ENCODE measurements at regions not wholly inside any gene's neighbourhood (a gene's known extent, or its start where the extent isn't known, plus 50 kb on each side); places are given as distances from the start of the nearest gene placed in this dataset.

DNA sequence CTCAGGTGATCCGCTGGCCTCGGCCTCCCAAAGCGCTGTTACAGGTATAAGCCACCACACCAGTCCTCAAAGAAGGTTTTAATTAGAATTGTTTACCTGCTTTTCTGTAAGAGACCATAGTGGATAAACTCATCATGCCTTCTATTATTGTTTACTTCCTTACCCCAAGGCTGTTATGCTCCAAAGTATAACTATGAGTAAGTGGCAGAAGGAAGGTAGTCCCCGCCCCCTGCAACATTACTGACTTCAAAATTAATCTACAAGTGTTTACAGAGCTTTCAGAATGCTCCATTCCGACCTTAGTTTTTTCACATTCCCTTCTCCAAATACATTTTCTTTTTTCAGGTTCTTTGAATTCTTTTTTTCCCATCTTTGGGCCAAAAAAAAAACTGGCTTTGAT, 480.5 kb upstream of the NOX3 start:
- Mint-ChIP-seq H3K27me3 (no peaks in the 10 kb centered on the region), H3K4me3 (no peak overlapping the region), H3K27ac (no peak overlapping the region)

DNA sequence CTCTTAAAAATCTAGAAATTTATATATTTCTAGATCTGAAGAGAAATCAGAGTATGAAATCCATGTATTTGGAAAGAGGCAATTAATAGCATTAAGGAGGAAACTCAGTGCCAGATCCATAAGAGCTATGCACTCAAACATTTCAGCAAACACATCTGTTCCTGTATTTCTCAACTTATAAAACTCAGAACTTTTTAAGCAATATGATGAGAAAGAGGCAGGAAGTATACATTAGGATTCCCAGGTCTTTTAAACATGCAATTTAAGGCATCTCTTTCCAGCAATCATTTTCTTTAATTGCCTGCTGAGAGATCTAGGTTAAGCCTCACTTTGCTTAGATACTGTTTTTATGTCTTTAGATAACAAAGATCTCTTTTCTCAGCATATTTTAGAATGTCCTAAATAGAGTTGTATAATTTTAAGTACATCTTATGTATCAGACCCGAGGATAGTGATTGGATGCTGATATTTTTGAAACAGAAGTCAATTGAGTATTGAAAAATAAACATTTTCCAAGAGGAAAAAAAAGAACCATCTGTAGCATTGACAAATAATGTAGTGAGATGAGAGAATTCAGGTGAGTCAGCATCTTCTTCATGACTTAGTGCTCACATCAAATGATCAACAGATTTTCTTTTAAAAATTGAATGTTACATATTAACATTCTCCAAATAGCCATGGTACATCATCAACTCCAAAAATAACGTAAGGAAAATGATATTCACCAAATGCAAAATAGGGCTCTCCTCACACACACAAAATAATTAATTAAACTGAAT, 461.4 kb upstream of the NOX3 start:
- no peaks in the 10 kb centered on the region for H3K4me1 Mint-ChIP-seq
- no peak overlapping the region for H3K4me3 Mint-ChIP-seq
- DNase-seq: no peak
- no peaks in the 10 kb centered on the region for H3K27me3 Mint-ChIP-seq
- no peaks in the 10 kb centered on the region for H3K36me3 Mint-ChIP-seq
- no peak for ATAC-seq (replicated peaks)
- no peak overlapping the region for H3K27ac Mint-ChIP-seq
- peaks cover under 1 to 4% of the 10 kb centered on the region in 2 donors for H3K9me3 Mint-ChIP-seq

More for the DNA sequence above, 480.5 kb upstream of the NOX3 start:
- Mint-ChIP-seq H3K9me3 (peaks cover 0 to 5% of the 10 kb centered on the region in 2 donors), H3K4me1 (peaks cover 0 to 6% of the 10 kb centered on the region in 2 donors), H3K36me3 (no peaks in the 10 kb centered on the region)
- DNase-seq: no peak
- no peak for ATAC-seq (replicated peaks)

DNA sequence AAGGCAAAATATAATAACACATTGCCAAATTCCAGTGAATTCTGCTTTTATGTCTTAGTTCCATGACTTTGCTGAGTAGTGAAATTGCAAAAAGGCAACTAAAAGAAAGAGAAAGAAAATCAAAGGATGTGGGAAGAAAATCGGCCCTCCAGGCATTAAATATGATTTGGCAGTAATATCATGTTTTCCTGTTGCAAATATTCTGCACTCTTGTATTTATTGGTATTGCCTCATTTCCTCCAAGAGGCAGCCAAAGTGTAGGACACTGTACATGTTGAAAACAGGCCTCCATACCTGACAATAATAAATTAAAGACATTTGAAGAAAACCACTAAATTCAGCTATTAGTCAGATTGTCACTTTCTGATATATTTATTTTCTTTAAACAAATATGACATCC, 460.0 kb upstream of the NOX3 start:
- Mint-ChIP-seq H3K4me1 (no peaks in the 10 kb centered on the region), H3K27me3 (no peaks in the 10 kb centered on the region)

DNA sequence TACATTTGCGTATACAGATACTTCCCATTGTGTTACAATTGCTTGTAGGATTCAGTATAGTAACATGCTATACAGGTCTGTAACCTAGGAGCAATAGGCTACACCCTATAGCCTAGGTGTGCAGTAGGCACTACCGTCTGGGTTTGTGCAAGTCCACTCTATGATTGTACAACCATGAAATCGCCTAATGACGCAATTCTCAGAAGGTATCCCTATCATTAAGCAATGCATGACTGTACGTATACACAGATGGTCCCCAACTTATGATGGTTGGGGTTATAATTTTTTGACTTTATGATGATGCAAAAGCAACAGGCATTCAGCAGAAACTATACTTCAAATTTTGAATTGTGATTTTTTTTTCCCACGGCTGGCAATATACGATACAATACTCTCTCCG, 458.2 kb upstream of the NOX3 start:
- Mint-ChIP-seq H3K36me3 (peaks cover 10 to 14% of the 10 kb centered on the region in 2 donors), H3K27me3 (no peaks in the 10 kb centered on the region), H3K4me3 (no peak overlapping the region), H3K4me1 (no peaks in the 10 kb centered on the region), H3K27ac (no peak overlapping the region), H3K9me3 (peaks cover 7 to 14% of the 10 kb centered on the region in 2 donors)
- DNase-seq: no peak
- no peak for ATAC-seq (replicated peaks)

More for the DNA sequence above, 460.0 kb upstream of the NOX3 start:
- ATAC-seq (replicated peaks) (no peak), DNase-seq (no peak)
- peaks cover 2 to 6% of the 10 kb centered on the region in 2 donors for H3K9me3 Mint-ChIP-seq
- H3K27ac Mint-ChIP-seq: no peak overlapping the region
- H3K36me3 Mint-ChIP-seq: peaks cover 0 to 1% of the 10 kb centered on the region in 2 donors
- no peak overlapping the region for H3K4me3 Mint-ChIP-seq

DNA sequence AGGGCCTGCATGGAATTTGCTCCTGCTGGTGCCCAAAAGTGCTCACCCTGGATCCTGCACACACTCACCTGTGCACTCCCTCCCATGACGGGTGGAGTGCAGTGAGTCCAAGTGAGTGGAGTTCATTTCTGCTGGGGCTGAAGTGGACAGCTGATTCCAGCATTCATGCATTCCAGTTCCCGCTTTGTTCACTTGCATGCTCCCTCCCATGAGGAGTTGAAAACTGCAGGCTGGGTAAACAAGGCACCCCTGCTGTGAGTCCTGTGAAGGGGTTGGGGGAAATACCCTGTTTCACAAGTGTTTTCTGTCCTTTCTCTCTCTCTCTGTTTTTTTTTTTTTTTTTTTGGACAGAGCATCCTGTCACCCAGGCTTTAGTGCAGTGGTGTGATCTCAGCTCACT, 454.1 kb upstream of the NOX3 start:
- DNase-seq (no peak), ATAC-seq (replicated peaks) (no peak)
- Mint-ChIP-seq H3K4me3 (no peak overlapping the region), H3K9me3 (peaks cover 14 to 18% of the 10 kb centered on the region in 2 donors), H3K4me1 (no peaks in the 10 kb centered on the region), H3K27me3 (no peaks in the 10 kb centered on the region), H3K27ac (no peak overlapping the region), H3K36me3 (peaks cover 15 to 19% of the 10 kb centered on the region in 2 donors)

DNA sequence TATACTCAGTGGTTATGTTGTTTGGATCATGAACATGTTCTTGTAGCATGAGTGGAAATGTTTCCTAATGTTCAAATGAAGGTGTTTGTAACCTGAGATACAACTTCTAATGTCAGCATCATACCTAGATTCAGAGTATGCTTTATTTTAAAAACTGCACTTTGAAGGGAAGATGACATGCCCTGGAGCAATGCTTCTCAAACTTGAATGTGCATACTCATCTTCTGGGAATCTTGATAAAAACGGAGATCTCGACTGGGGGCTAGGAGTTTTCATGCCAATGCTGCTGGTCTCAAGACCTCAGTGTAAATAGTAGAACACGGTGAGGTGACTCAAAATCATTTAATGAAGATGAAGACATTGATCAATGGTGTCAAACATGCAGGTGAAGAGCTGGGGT, 440.0 kb upstream of the NOX3 start:
- DNase-seq (no peak), ATAC-seq (replicated peaks) (no peak)
- Mint-ChIP-seq H3K27me3 (no peaks in the 10 kb centered on the region), H3K27ac (no peak overlapping the region), H3K4me3 (no peak overlapping the region), H3K4me1 (no peaks in the 10 kb centered on the region), H3K36me3 (no peaks in the 10 kb centered on the region), H3K9me3 (peaks cover 0 to 4% of the 10 kb centered on the region in 2 donors)

DNA sequence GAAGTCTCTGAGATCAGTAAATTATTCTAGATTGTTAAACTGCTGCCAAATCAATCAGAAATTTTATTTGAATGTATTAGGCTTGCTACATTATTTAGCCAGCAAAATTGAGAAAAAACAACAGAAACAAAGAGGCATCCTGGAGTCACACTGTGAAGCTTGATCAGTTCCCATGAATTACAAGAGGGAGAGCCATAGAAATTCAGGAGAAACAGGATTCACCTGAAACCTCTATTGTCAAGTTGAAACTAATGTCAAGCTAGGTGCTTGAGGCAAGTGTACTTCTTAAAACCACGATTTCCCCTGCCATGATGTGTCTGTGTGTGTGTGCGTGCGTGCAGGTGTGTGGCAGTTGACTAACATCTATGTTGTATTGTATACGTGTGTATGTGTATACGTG, 439.1 kb upstream of the NOX3 start:
- H3K27ac Mint-ChIP-seq: no peak overlapping the region
- no peak overlapping the region for H3K4me3 Mint-ChIP-seq
- no peak for ATAC-seq (replicated peaks)
- no peaks in the 10 kb centered on the region for H3K36me3 Mint-ChIP-seq
- H3K4me1 Mint-ChIP-seq: no peaks in the 10 kb centered on the region
- peaks cover 0 to 4% of the 10 kb centered on the region in 2 donors for H3K9me3 Mint-ChIP-seq
- no peaks in the 10 kb centered on the region for H3K27me3 Mint-ChIP-seq
- DNase-seq: no peak

DNA sequence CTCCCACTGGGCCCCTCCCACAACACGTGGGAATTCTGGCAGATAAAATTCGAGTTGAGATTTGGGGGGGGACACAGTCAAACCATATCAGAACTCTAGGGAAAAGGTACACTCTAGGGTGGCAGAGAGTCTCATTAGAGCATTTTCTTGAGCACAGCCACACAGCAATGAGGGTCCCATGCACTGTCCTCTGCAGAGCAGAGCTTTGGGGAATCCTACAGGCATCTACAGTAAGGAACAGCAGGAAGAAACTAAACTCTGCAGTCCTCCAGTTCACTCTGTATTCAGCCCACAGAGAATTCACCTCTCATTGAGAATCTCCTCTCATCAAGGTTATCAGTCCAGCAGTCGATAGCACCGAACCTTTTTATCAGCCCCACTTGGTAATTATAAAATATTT, 438.6 kb upstream of the NOX3 start:
- DNase-seq: no peak
- Mint-ChIP-seq H3K9me3 (peaks cover 0 to 4% of the 10 kb centered on the region in 2 donors), H3K4me3 (no peak overlapping the region), H3K4me1 (no peaks in the 10 kb centered on the region), H3K27me3 (no peaks in the 10 kb centered on the region), H3K27ac (no peak overlapping the region), H3K36me3 (no peaks in the 10 kb centered on the region)
- ATAC-seq (replicated peaks): no peak

DNA sequence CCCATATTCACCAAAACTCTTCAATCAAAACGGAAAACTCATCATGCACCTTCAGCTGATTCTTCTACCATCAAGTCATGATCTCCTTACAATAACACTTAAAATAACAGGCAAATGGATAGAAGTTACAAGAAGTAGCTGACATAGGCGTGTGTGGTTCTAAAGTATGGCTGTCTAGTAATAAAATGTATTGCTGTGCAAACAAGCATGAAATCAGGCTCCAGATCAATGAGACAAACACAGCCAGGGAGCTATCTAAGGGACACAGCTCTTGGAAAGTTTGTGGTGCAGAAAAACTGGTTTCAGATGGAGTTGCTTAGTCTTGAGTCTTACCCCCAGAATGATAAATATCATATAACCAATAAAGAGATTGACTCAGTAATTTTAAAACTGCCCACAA, 434.8 kb upstream of the NOX3 start:
- no peaks in the 10 kb centered on the region for H3K27me3 Mint-ChIP-seq
- peaks cover 0 to 4% of the 10 kb centered on the region in 2 donors for H3K9me3 Mint-ChIP-seq
- no peak for ATAC-seq (replicated peaks)
- H3K4me3 Mint-ChIP-seq: no peak overlapping the region
- no peaks in the 10 kb centered on the region for H3K4me1 Mint-ChIP-seq
- DNase-seq: no peak
- no peak overlapping the region for H3K27ac Mint-ChIP-seq
- no peaks in the 10 kb centered on the region for H3K36me3 Mint-ChIP-seq

DNA sequence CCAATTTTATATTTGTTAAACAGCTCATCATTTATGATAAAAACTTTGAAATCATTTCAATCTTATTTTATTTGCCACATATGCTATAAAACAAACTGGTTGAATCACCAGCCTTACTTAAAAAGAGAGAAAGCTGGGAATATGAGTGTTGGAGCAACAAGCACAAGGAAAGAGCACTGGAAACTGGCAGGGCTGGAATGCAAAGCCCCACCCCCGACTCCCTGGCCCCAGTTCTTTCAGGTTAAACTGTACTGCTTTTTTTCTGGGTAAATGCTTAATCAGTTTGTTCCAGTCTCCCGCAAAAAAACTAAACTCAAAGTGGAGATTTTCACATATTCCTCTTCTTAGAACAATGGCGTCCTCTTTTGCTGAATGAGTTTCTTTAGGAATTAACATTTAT, 433.8 kb upstream of the NOX3 start:
- Mint-ChIP-seq H3K9me3 (peaks cover 0 to 4% of the 10 kb centered on the region in 2 donors), H3K4me1 (no peaks in the 10 kb centered on the region), H3K27ac (no peak overlapping the region), H3K36me3 (no peaks in the 10 kb centered on the region), H3K27me3 (no peaks in the 10 kb centered on the region), H3K4me3 (no peak overlapping the region)
- ATAC-seq (replicated peaks): no peak
- DNase-seq: no peak

DNA sequence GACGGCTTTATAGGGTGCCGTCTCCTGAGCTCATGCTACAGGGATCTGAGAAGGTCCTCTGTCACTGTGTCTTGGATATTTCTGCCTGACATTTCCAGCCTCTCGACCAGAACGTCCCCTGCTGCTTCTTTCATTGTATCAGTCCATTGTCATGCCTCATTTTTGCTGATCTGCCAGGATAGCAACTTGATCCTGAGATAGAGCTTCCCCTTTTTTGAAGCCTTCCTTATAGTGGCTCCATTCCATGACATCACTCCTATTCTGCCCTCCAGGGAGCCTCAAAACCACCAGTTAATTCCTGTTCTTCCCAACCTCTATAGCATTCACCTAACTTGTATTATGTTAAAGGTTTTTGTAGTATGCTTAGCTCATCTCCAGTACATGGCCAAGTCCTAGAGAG, 431.8 kb upstream of the NOX3 start:
- Mint-ChIP-seq H3K9me3 (no peaks in the 10 kb centered on the region), H3K36me3 (no peaks in the 10 kb centered on the region), H3K4me1 (peaks cover 7 to 13% of the 10 kb centered on the region in 2 donors), H3K27ac (no peak overlapping the region), H3K27me3 (no peaks in the 10 kb centered on the region), H3K4me3 (no peak overlapping the region)
- no peak for ATAC-seq (replicated peaks)
- DNase-seq: no peak

DNA sequence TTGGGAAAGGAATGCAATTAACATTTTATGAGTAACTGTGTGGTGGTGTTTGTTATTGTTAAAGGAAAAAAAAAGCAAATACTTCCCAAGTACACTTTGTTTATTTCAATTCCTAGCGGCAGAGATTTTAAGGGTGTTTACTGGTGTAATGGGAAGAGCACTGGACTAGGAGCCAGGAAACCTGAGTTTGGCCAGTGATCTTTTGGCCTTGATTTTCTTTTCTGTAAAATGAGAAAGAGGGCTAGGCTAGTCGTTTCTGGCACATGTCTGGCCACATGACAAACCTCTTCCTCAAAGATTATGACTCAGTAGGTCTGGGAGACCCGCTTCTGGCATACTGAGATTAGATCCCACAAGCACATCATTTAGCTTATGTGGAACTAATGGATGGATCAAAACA, 428.1 kb upstream of the NOX3 start:
- ATAC-seq (replicated peaks) (no peak), DNase-seq (no peak)
- no peak overlapping the region for H3K27ac Mint-ChIP-seq

DNA sequence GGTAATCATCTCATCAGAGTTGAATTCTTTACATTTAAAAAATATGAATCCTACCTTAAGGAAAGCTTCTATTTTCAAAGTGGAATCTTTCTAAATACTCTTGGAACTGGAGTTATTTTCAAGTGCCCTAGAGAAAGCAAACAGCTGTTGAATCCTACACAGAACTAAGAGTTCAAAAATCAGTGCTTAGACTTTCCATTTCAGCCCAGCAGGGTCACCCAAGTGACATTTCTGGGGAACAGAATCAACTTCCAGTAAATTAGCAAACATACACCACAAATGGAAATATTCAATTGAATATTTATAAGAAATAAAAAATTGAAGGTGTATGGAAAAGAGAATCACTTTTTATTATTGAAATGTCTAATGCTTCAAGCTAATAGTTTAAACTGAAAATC, 427.7 kb upstream of the NOX3 start:
- no peak overlapping the region for H3K4me3 Mint-ChIP-seq
- H3K27me3 Mint-ChIP-seq: no peaks in the 10 kb centered on the region
- peaks cover 14 to 21% of the 10 kb centered on the region in 2 donors for H3K4me1 Mint-ChIP-seq
- DNase-seq (no peak), ATAC-seq (replicated peaks) (no peak)
- H3K9me3 Mint-ChIP-seq: no peaks in the 10 kb centered on the region
- no peaks in the 10 kb centered on the region for H3K36me3 Mint-ChIP-seq
- H3K27ac Mint-ChIP-seq: no peak overlapping the region

More for the DNA sequence above, 428.1 kb upstream of the NOX3 start:
- Mint-ChIP-seq H3K9me3 (no peaks in the 10 kb centered on the region), H3K4me1 (peaks cover 14 to 21% of the 10 kb centered on the region in 2 donors), H3K27me3 (no peaks in the 10 kb centered on the region), H3K4me3 (no peak overlapping the region), H3K36me3 (no peaks in the 10 kb centered on the region)

DNA sequence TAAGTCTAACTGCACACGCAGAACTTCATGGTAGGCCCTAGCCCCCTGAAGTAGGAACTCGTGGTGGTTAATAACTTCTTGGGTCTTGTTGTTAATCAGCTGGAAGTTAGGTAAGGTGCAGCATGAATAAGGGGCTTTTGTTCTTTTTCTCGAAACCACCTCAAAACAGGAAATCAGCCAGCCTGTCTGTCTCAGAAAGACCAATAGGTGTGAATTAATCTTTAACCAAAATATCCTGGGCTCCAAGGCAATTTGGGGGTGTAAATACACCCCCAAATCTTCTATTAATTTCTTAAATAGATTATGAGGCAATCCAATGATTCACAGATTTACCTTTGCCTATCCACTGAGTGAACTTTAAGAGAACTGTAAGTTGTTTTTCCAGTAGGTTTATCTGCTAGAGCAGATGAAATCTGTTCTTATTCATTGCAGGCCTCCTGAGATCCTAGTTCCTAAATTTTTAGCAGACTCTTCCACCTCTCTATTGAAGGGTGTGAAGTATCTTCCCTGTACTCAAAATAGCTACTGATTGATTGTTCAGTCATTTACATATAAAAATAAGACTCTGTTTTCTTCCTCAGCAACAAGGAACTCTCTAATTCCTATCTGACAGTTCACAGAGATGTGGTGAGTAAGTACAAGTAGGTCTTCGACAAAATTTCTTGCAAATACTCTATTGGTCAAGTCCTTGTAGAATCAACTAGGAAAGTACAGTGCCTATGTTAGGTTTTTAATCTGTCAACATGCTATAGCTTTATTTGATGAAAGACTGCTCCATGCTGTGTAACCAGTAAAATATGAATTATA, 427.1 kb upstream of the NOX3 start:
- Mint-ChIP-seq H3K4me1 (peaks cover 14 to 21% of the 10 kb centered on the region in 2 donors), H3K4me3 (peak overlapping the region in 1 of 2 donors; percentile 12), H3K9me3 (no peaks in the 10 kb centered on the region), H3K36me3 (no peaks in the 10 kb centered on the region), H3K27me3 (no peaks in the 10 kb centered on the region), H3K27ac (no peak overlapping the region)
- ATAC-seq (replicated peaks): peak; percentile 73 to 77
- no peak for DNase-seq
